Femur (tissue), 1 donor: ENCODE measurements at regions not wholly inside any gene's neighbourhood (a gene's known extent, or its start where the extent isn't known, plus 50 kb on each side); places are given as distances from the start of the nearest gene placed in this dataset.
"Not testable (repeated sequence)": the region's sequence is repeated elsewhere in the genome, so short reads cannot be mapped to it uniquely, and the experiment has no call there.

Experiments used
- DNase-seq: peaks from one replicate; pipeline ENCODE4 v3.0.0-alpha.2; 2017

DNA sequence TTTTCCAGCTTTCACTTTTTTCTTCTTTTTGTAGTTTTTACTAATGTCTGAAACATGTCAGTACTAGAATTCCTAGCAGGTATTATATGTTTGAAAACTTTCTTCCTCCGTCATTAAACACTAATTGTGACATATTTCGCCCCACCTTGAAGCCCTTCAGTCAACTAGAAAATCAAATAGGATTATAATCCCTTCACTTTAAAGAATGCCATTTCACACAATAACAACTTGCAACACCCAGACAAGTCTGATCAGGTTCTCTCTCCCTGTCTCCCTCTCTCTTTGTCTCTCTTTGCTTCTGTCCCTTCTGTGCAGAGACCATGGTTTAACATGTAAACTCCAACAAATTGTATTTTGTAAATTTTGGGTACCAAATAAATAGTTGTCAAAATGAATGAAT is 373.5 kb downstream of the SEMA3D start:
- DNase-seq, result no peak

DNA sequence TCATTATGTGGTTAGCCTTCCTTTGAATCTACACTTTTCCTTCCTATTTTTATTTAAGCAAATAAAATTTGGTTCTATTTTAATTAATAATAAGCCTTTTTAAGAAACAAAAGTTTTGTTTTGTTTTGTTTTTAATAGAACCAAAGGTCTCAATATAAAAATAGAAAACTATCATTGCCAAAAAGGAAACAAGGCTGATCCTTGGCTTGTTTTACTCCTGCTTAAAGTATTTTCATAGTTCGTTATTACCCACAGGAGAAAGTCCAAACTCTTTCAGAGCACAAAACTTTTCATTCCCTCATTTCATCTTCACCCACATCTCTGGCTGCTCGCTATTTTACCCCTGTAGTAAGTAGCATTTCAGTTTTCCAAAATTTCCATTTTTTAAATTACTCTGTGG is 374.8 kb downstream of the SEMA3D start:
- no peak for DNase-seq

DNA sequence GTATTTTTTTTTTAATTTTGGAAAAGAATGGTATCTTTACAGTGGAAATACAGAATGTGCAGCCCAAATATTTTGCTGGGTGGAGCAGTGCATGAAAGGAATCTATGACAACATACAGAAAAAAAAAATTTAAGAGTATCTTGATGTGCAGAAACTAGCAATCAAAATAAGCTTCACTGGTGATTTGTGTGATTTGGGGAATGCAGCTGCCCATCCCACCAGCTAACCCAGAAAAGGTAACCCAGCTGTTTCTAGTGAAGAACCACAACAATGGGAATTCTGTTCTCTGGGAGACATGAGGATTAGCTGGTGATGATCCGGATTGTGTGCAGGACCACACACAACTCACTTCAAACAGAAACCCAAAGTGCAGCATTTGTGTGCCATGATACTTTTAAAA is 375.5 kb downstream of the SEMA3D start:
- DNase-seq, result peak; percentile 14

DNA sequence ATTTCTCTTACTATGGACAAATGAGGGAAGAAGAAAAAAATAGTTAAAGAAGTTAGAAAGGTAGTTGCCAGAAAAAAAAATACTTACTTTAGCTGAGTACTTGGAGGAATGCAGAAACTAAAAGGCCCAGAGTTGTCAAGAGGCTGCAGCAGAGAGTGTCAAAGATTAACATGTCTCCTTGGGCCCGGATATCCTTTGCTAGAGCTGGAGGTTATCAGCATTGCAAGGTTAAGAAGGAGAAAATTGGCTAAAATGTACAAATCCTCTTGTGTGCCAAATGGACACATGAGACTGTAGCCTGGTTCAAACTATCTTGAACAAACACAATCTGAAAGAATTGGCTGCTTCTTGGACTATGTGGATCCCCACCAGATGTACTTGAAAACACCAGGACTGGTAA is 377.0 kb downstream of the SEMA3D start:
- DNase-seq, result no peak

DNA sequence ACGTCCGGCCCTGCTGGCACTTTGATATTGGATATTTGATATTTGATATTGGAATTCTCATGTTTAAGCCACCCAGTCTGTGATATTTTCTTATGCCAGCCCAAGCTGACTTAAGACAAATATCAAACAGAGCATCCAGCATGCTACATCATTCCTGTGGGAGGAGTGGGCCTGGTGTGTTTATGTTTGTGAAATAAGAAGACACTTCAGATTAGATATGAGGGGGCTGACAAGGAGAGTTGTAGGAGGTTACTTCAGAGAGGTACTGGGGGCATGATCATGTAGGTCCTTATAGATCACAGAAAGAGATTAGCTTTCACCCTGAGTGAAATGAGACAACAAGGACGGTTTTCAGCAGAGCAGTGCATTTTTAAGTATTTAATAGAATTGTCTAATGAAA is 382.9 kb downstream of the SEMA3D start:
- DNase-seq, result no peak

DNA sequence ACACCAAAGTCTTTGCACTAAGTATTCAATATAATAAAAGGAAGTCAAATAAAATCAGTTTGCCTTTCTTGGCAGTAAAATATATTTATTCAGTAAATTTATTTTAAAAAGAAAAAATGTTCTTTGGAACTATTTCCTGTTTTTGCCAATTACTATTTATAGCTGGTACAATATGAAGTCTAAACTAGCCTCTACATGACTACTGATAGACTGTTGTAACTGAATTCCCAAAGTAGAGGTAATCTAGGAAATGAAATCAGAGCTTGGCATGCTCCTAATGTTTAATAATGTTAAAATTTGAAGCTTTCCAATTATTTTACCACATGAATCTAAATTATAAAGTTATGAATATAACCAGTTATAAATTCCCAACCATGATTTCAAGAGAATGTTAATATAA is 385.5 kb downstream of the SEMA3D start:
- DNase-seq, result no peak

DNA sequence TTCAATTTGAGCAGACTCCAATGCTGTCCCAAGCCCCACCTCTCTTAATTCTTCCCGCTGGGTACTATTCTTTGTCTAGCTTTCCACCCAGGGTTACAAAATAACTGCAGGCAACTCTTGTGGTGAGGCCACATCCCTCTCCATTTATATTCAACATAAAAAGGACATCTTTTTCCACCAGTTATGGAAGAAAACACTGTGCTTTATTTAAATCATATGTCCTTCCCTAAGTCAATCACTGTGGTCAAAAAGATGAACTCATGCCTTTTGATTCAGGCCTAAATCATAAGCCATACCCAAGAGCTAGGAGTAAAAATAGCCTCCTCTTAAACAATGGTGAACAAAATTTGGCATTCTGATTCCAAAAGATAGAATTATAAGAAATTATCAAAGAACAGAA is 386.0 kb downstream of the SEMA3D start:
- DNase-seq, result no peak

DNA sequence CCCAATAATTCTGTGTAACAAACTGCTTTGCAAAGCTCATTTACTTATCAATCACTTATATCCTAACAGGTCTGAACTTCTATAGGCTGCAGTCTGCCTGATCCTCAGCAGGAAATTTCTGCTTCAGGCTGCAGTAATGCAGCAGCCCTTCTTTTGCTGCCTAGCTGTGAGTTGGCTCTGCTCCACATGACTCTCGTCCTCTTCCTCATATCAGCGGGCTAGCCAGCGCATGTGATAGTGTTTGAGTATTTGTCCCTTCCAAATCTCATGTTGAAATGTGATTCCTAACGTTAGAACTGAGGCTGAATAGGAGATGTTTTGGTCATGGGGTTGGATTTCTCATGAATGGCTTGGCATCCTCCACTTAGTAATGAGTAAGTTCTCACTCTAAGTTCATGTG is 387.8 kb downstream of the SEMA3D start:
- no peak for DNase-seq

DNA sequence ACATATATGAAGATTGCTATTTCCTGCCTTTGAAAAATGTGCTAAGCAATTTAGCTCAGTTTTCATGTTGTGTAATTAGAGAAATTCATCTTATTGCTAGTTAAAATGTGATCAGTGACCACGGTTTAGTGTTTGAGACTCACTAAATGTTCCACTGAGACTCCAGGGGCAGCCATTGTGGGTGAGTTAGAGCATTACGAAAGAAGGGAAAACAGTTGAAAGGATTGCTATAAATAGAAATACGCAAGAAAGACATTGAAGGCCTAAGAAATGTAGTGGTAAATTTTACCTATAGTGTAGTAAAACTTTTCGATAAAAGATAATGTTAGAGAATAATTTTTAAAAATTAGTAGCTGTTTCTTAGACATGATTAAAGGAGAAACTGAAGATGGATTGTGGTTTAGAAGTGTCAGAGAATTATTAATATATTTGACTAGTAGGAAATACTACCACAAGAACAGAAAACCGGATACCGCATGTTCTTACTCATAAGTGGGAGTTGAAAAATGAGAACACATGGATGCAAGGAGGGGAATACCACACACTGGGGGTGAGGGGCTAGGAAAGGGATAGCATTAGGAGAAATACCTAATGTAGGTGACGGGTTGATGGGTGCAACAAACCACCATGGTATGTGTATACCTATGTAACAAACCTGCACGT is 394.5 kb downstream of the SEMA3D start:
- DNase-seq, result no peak

DNA sequence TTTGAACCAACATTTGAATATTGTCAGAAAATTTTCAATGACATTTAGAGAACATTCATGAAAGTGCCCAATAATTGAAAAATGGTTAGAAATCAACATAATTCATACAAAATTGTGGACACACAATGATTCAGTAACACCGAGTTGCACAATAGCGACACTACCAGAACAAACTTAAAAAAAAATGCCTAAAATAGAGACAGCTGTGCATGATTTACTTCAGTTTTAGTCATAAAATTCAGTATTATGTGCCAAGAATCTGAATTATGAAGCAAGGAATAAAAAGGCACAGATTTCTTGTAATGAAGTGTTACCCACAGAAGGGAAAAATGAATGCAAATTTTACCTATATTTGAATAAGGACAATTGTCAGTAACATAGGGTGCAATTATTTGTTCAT is 396.0 kb downstream of the SEMA3D start:
- DNase-seq, result no peak

DNA sequence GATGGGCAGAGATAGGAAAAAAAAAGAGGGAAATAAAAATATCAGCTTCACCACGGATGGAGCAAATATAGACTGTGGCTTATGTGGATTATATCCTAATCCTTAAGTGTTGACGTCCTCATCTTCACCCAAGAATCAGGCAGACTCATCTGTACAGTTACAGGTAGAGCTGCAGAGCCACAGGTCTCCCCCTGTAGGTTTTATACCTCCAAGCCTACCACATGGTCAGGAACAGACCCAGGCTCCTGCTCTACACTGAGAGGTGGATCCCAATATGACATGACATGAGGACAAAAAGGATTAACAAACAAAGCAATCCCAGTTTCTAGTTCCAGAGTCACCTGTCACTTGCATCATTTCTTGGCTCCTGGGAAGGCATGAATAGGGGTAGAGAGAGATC is 400.8 kb downstream of the SEMA3D start:
- no peak for DNase-seq

DNA sequence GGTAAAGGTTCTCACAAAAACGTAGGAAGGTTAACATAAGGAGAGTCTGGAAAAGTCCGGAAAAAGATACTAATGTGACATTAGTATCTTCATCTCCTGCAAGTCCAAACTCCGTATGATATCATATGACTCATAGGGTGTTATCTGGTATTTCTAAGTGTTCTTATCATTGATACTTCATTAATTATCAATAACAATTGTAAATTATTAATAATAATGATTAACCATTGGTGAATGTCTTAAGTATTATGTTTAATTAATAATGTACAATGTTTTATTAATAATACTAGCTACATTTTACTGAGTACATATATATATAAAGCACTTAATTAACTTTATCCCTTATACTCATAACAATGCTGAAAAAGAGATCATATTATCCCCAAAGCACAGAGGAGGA is 402.4 kb downstream of the SEMA3D start:
- DNase-seq, result no peak

DNA sequence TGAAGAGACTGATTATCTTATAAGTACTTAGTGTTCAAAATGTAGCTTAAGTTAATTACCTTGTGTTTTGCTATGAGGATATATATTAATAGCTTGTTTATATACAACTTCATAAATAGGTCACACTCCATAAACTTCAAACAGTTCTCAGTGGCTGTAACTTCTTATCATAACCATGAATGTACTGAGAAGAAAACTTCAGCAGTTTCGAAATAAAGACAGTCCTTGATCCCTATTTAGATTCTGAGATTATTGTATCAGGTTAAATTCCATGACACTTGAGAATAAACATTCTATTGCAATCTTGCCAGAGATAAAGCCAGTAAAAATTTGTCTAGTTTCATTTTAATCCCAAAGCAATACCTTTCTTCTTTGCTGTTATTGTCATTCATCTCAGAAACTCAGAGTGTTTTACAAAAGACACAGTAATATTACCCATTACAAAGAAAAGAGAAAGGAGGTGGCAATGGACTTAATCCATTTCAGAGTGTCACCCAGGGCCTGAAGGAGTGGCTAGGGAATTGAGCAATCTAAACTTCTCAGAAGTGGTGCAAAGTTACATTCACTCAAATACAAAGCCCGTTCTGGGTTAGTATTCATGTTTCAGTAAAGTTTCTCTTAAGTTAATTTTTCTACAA is 403.6 kb downstream of the SEMA3D start:
- DNase-seq, result no peak

DNA sequence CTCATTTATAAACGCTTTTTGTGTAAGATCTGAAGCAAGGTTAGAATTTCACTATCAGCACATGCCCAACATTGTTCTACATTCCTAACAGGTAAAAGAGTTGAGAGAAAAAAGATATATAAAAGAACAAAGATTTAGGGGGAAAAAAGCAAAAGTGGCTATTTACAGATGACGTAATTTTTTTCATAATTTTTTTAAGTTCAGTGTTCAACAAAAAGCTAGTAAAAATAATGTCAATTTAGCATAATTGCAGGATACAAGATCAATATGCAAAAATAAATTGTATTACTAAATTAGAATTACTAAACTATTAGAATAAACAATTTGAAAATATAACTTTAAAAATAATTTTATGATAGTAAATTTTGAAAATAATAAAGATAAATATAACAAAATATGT is 405.0 kb downstream of the SEMA3D start:
- no peak for DNase-seq

DNA sequence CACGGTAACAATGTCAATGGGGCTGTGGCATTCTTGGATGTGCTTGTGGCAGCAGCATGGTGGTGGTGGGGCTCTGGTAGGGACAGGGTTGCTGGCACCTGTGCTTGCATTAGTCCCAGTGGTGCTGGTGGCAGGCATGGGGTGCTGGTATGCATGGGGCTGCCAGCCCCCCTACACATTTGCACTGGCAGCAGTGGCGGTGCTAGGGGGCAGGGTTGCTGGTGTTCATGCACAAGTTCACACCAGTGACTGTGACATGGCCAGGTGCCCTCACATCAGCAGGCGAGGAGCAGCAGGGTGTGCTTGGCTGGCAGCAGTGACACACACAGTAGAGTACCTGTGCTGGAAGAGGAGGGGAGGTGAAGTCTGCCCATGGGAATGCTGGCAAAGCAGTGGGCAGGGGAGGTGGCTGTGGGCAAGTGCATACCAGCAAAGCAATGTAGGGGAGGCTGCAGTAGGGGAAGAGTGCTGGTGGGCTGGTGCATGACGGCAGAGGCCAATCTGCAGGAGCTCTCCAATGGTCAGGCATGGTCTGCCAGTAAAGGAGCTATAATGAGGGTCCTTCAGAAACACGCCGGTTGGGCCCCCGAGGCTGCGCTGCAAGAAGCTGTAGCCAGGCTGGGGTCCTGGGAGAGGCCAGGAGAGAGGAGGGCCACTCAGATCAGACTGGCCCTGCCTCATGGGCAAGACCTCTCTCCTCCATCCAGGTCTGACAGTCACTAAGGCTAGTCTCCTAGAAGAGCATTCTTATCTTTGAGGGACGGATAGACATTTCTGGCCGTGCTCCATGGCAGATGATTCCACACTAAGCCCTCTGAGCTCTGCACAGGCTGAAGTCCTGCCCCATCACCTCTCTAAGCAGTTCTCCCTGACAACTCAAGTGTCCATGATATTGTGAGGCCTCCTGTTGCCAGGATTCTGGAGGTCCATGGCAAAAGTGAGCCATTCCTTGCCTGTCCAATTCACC is 406.4 kb downstream of the SEMA3D start:
- DNase-seq, result no peak

DNA sequence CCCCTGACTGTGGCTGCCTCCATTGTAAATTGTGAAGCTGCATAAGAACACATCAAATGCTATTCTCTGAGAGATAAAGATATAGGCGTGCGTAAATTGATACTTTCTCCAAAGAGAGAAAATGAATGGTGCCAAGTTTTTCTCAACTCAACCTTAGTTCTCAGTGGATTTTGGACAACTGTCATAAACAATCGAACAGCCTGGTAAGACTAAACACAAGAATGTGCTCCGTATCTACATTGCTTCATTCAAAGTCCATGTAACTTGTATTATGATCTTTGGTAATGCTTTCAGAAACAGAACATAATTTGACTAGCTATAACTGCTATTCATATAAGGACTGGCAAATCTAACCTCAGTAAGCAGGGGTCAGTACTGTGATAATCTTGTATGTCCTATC is 429.1 kb downstream of the SEMA3D start:
- DNase-seq, result no peak

DNA sequence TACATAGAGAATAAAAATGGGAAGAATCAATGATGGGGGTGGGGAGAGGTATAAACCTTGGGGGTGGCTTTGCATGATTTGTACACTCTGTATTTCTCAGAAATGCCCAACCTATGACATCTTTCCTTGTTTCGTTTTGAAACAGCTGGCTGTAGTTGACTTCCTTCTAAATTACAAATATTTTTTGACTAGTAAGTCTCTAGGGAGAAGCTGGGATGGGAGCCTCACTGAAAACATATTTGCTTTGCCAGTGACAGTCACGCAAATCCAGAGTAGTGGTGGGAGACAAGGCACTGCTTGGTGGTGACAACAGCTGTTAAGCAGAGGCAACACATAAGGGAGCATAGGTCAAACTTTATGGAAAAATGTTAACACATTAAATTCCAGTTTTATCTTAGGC is 440.5 kb downstream of the SEMA3D start:
- peak; percentile 32 for DNase-seq

DNA sequence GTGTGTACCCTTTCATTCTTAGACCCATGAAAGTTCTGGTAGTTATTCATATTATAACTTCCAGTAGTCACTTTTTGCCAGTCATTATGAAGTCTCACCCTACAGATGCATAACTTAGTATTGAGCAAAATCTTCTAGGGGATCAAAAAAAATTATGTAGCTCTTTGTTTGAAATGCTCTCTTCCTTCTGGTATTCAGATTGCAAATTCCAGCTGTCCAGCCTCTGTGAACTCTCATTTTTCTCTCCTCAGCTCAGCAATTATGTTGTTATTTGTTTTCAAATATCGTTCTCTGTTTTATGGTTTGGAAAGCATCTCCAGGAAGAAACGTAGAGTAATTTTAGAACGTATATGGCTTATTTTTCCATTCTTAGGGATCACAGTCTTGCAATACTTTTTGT is 442.5 kb downstream of the SEMA3D start:
- DNase-seq, result no peak

DNA sequence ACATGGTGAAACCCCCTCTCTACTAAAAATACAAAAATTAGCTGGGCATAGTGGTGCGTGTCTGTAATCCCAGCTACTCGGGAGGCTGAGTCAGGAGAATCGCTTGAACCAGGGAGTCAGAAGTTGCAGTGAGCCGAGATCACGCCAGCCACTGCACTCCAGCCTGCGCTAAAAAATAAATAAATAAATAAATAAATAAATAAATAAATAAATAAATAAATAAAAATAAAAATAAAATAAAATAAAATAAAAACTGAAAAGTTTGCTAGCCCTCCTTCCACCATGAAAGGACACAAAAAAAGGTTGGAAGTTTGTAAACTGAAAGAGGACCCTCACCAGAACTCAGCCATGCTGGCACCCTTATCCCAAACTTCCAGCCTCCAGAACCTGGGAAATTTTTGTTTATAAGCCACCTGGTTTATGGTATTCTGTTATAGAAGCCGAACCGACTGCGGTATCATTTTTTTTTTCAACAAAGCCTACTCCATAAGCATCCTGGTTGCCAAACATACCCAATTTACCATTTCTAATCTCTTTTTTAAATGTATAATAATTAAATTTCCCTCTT is 448.2 kb downstream of the SEMA3D start:
- no peak for DNase-seq

DNA sequence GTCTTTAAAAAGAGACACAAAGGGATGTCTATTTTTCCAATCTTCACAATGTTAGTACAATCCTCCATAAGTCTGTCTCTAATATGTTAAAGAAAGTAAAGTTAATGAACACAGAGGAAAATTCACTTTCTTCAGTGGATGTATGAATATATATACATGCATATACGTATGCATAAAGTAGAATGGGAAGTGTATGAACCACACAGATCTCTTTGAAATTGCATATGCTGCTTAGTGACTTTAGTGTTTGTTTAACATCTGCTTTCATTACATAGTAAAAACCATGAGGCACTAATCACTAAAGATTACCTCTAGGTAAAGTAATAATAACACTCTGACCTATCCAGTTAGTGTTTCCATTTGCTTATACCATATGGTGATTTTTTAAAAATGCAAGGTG is 451.2 kb downstream of the SEMA3D start:
- DNase-seq, result no peak

DNA sequence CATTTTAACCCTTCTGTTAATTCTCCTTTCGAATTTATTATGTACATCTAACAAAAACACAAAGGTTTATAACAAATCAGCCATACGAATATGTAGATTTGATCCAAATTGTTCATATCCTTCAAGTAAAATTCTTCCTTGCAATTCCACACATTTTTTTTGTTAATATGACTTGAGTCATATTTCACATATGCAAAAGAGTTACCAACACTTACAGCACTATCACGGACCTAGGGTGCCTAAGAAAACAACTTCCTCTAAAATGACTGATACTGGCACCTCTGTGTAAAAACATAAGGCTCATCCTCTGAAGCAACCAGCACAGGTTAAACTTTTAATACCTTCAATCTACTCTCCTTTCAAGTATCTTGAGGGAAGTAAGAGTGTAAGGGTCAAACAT is 451.8 kb downstream of the SEMA3D start:
- no peak for DNase-seq

DNA sequence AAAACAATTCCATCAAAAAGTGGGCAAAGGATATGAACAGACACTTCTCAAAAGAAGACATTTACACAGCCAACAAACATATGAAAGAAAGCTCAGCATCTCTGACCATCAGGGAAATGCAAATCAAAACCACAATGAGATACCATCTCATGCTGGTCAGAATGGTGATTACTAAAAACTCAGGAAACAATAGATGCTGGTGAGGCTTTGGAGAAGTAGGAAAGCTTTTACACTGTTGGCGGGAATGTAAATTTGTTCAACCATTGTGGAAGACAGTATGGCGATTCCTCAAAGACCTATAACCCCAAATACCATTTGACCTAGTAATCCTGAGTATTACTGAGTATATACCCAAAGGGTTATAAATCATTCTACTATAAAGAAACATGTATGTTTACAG is 452.9 kb downstream of the SEMA3D start:
- not testable (repeated sequence) for DNase-seq

DNA sequence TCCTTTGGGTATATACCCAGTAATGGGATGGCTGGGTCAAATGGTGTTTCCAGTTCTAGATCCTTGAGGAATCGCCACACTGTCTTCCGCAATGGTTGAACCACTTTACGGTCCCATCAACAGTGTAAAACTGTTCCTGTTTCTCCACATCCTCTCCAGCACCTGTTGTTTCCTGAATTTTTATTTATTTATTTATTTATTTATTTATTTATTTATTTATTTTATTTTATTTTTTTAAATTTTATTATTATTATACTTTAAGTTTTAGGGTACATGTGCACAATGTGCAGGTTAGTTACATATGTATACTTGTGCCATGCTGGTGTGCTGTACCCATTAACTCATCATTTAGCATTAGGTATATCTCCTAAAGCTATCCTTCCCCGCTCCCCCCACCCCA is 456.0 kb downstream of the SEMA3D start:
- not testable (repeated sequence) for DNase-seq

DNA sequence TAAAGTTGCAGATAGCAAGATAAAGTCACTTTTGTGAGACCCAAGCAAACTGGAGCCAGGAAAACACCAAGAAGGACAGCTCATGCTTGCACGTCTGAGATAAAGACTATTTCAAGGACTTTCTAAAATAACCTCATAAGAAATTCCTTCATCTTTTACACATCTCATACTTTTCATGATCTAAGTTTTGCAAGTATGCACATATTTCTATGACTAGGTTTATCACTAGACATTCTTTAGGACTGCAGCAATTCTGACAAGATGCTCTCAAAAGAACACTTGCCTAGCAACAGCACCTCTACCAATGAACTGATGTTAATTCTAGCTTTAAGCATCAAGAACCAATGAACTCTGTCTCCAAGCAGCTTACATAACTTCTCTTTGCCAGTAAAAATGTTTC is 457.6 kb downstream of the SEMA3D start:
- DNase-seq, result no peak
